ENCODE measurements at regions not wholly inside any gene's neighbourhood (a gene's known extent, or its start where the extent isn't known, plus 50 kb on each side); places are given as distances from the start of the nearest gene placed in this dataset.

DNA sequence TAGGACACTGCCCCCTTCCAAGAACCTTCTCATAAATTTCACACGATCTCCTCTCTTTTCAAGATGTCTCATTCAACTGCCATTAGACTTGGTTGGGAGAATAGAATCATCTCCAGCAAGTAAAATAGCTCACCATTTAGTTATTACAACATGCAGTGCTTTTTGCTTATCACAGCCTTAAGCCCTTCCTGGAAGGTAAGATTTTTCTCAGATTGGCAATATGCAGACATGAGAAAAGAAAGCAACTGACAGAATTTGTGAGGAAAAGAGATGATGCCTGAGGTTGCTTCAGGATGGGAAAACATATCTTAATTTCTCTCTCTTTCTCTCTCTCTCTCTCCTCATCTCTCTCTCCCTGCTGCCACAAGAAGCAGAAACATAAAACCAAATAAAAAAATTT lies 855.1 kb upstream of the ACVR2A start:
- DNase-seq (ENCODE audit: low read depth in 1 of 2, low spot score in 1 of 2), result no peak
- Histone ChIP-seq H3K27ac (replicated peaks) (no peak overlapping the region), H3K27me3 (ENCODE audit: insufficient read depth, poor library complexity, severe bottlenecking) (no peaks in the 10 kb centered on the region), H3K4me3 (replicated peaks; ENCODE audit: insufficient read depth, low read length) (no peak overlapping the region)
- TF ChIP-seq, protein P1, sequence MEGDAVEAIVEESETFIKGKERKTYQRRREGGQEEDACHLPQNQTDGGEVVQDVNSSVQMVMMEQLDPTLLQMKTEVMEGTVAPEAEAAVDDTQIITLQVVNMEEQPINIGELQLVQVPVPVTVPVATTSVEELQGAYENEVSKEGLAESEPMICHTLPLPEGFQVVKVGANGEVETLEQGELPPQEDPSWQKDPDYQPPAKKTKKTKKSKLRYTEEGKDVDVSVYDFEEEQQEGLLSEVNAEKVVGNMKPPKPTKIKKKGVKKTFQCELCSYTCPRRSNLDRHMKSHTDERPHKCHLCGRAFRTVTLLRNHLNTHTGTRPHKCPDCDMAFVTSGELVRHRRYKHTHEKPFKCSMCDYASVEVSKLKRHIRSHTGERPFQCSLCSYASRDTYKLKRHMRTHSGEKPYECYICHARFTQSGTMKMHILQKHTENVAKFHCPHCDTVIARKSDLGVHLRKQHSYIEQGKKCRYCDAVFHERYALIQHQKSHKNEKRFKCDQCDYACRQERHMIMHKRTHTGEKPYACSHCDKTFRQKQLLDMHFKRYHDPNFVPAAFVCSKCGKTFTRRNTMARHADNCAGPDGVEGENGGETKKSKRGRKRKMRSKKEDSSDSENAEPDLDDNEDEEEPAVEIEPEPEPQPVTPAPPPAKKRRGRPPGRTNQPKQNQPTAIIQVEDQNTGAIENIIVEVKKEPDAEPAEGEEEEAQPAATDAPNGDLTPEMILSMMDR (IDR thresholded peaks at IDR 0.05; ENCODE audit: insufficient read depth, low read length), result no peak
- TF ChIP-seq SPI1 (IDR thresholded peaks at IDR 0.05; ENCODE audit: borderline replicate concordance, low read depth), result no peak
- no peak for TF ChIP-seq POLR2AphosphoS5 (IDR thresholded peaks at IDR 0.05; ENCODE audit: low read depth)
- no peak for TF ChIP-seq GABPA (IDR thresholded peaks at IDR 0.05; ENCODE audit: low read depth)
- TF ChIP-seq, protein P2, sequence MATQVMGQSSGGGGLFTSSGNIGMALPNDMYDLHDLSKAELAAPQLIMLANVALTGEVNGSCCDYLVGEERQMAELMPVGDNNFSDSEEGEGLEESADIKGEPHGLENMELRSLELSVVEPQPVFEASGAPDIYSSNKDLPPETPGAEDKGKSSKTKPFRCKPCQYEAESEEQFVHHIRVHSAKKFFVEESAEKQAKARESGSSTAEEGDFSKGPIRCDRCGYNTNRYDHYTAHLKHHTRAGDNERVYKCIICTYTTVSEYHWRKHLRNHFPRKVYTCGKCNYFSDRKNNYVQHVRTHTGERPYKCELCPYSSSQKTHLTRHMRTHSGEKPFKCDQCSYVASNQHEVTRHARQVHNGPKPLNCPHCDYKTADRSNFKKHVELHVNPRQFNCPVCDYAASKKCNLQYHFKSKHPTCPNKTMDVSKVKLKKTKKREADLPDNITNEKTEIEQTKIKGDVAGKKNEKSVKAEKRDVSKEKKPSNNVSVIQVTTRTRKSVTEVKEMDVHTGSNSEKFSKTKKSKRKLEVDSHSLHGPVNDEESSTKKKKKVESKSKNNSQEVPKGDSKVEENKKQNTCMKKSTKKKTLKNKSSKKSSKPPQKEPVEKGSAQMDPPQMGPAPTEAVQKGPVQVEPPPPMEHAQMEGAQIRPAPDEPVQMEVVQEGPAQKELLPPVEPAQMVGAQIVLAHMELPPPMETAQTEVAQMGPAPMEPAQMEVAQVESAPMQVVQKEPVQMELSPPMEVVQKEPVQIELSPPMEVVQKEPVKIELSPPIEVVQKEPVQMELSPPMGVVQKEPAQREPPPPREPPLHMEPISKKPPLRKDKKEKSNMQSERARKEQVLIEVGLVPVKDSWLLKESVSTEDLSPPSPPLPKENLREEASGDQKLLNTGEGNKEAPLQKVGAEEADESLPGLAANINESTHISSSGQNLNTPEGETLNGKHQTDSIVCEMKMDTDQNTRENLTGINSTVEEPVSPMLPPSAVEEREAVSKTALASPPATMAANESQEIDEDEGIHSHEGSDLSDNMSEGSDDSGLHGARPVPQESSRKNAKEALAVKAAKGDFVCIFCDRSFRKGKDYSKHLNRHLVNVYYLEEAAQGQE (IDR thresholded peaks at IDR 0.05; ENCODE audit: insufficient replicate concordance, low read depth), result no peak

GRCh38 chr2:146987996-146988395 lies 856.8 kb upstream of the ACVR2A start:
- Histone ChIP-seq H3K4me3 (replicated peaks; ENCODE audit: insufficient read depth, low read length) (no peak overlapping the region), H3K27ac (replicated peaks) (no peak overlapping the region), H3K27me3 (ENCODE audit: insufficient read depth, poor library complexity, severe bottlenecking) (no peaks in the 10 kb centered on the region)
- TF ChIP-seq POLR2AphosphoS5 (IDR thresholded peaks at IDR 0.05; ENCODE audit: low read depth) (no peak), SPI1 (IDR thresholded peaks at IDR 0.05; ENCODE audit: borderline replicate concordance, low read depth) (no peak), GABPA (IDR thresholded peaks at IDR 0.05; ENCODE audit: low read depth) (no peak)
- TF ChIP-seq, protein P1 (IDR thresholded peaks at IDR 0.05; ENCODE audit: insufficient read depth, low read length), result no peak
- TF ChIP-seq, protein P2 (IDR thresholded peaks at IDR 0.05; ENCODE audit: insufficient replicate concordance, low read depth), result no peak
- DNase-seq (ENCODE audit: low read depth in 1 of 2, low spot score in 1 of 2), result no peak

- no peaks in the 10 kb centered on the region for H3K27me3 ChIP-seq (ENCODE audit: insufficient read depth, poor library complexity, severe bottlenecking)
- TF ChIP-seq SPI1 (IDR thresholded peaks at IDR 0.05; ENCODE audit: borderline replicate concordance, low read depth) (no peak), POLR2AphosphoS5 (IDR thresholded peaks at IDR 0.05; ENCODE audit: low read depth) (no peak), GABPA (IDR thresholded peaks at IDR 0.05; ENCODE audit: low read depth) (no peak)
- TF ChIP-seq, protein P2 (IDR thresholded peaks at IDR 0.05; ENCODE audit: insufficient replicate concordance, low read depth), result no peak
- TF ChIP-seq, protein P1 (IDR thresholded peaks at IDR 0.05; ENCODE audit: insufficient read depth, low read length), result no peak
- H3K27ac ChIP-seq (replicated peaks), result no peak overlapping the region
- no peak for DNase-seq (ENCODE audit: low read depth in 1 of 2, low spot score in 1 of 2)
- no peak overlapping the region for H3K4me3 ChIP-seq (replicated peaks; ENCODE audit: insufficient read depth, low read length)
These were observed 858.7 kb upstream of the ACVR2A start for GRCh38 chr2:146986161-146986560.

All from HL-60 (cell line).